Neural cell (in vitro differentiated cells): ENCODE measurements at regions not wholly inside any gene's neighbourhood (a gene's known extent, or its start where the extent isn't known, plus 50 kb on each side); places are given as distances from the start of the nearest gene placed in this dataset.

Experiments
- H2AFZ ChIP-seq: fragments of 200-600, 300-800 bp; sonication (generic), shearing (Covaris generic); 2 replicates; pipeline ENCODE4 v1.6.0; 2014; ENCODE audit warnings: low read depth, mild to moderate bottlenecking, antibody characterized with exemption, low read length, moderate library complexity
- H3F3A ChIP-seq: fragments of 200-600 bp; shearing (Covaris generic); 2 replicates; pipeline ENCODE4 v1.6.1; 2016; ENCODE audit warnings: mild to moderate bottlenecking, moderate library complexity, mixed read lengths, antibody characterized with exemption, low read length; ENCODE audit not compliant: insufficient read depth, poor library complexity, severe bottlenecking
- H3K27ac ChIP-seq: fragments of 200-600, 300-800 bp; sonication (generic), shearing (Covaris generic); 2 replicates; pipeline ENCODE4 v1.5.1; 2014; ENCODE audit warnings: mild to moderate bottlenecking, low read length, moderate library complexity
- H3K27me3 ChIP-seq: fragments of 300-800, 200-600 bp; sonication (generic), shearing (Covaris generic); 2 replicates; pipeline ENCODE4 v1.6.0; 2014; ENCODE audit warnings: mild to moderate bottlenecking, low read depth, low read length, moderate library complexity; ENCODE audit not compliant: insufficient read depth
- H3K36me3 ChIP-seq: fragments of 300-800, 200-600 bp; sonication (generic), shearing (Covaris generic); 2 replicates; pipeline ENCODE4 v1.5.1; 2014; ENCODE audit warnings: mild to moderate bottlenecking, antibody characterized with exemption, low read length, moderate library complexity; ENCODE audit not compliant: insufficient read depth
- H3K4me2 ChIP-seq: fragments of 300-800, 200-600 bp; sonication (generic), shearing (Covaris generic); 2 replicates; pipeline ENCODE4 v1.6.0; 2014; ENCODE audit warnings: mild to moderate bottlenecking, low read length
- H3K4me3 ChIP-seq: fragments of 300-800, 200-600 bp; sonication (generic), shearing (Covaris generic); 2 replicates; pipeline ENCODE4 v1.5.1; 2014; ENCODE audit warnings: mild to moderate bottlenecking, low read length, moderate library complexity
- H3K79me2 ChIP-seq: fragments of 200-600 bp; shearing (Covaris generic); replicated peaks from 2 replicates; pipeline ENCODE4 v1.6.0; 2014; ENCODE audit warnings: mild to moderate bottlenecking, low read length, moderate library complexity; ENCODE audit not compliant: insufficient read depth
- H3K9ac ChIP-seq: fragments of 300-800, 200-600 bp; sonication (generic), shearing (Covaris generic); 2 replicates; pipeline ENCODE4 v1.6.1; 2016; ENCODE audit warnings: mild to moderate bottlenecking, low read length, mixed read lengths
- H3K9me2 ChIP-seq: fragments of 200-600 bp; shearing (Covaris generic); 2 replicates; pipeline ENCODE4 v1.6.1; 2016; ENCODE audit warnings: mild to moderate bottlenecking, low read length, mixed read lengths; ENCODE audit not compliant: insufficient read depth
- H3K9me3 ChIP-seq: fragments of 200-600, 300-800 bp; sonication (generic), shearing (Covaris generic); 2 replicates; pipeline ENCODE4 v1.6.1; 2016; ENCODE audit warnings: mild to moderate bottlenecking, mixed run types, low read length, moderate library complexity, mixed read lengths
- H4K20me1 ChIP-seq: fragments of 200-600 bp; shearing (Covaris generic); 2 replicates; pipeline ENCODE4 v1.6.1; 2016; ENCODE audit warnings: mild to moderate bottlenecking, mixed run types; ENCODE audit not compliant: insufficient read depth
- EP300 ChIP-seq: fragments of 450-650 bp; conservative IDR thresholded peaks from 2 replicates; pipeline ENCODE4 v1.6.1; 2014; ENCODE audit warnings: antibody characterized with exemption, mild to moderate bottlenecking, moderate library complexity; ENCODE audit not compliant: poor library complexity, severe bottlenecking
- EZH2 ChIP-seq: fragments of 200-600, 300-800 bp; shearing (Covaris generic), sonication (generic); IDR thresholded peaks from 2 replicates; pipeline ENCODE4 v1.6.1; 2014; ENCODE audit warnings: antibody characterized with exemption, low read length, borderline replicate concordance, mild to moderate bottlenecking; ENCODE audit not compliant: insufficient read depth, poor library complexity, severe bottlenecking
- MXI1 ChIP-seq: fragments of 450-650 bp; conservative IDR thresholded peaks from 2 replicates; pipeline ENCODE4 v1.6.1; 2014; ENCODE audit warnings: antibody characterized with exemption, mild to moderate bottlenecking; ENCODE audit not compliant: poor library complexity, severe bottlenecking
- POLR2AphosphoS5 ChIP-seq: IDR thresholded peaks from 2 replicates; pipeline ENCODE4 v1.6.1; 2012
- RAD21 ChIP-seq: fragments of 450-650 bp; conservative IDR thresholded peaks from 2 replicates; pipeline ENCODE4 v1.6.1; 2014; ENCODE audit warnings: antibody characterized with exemption, mild to moderate bottlenecking, moderate library complexity
- REST ChIP-seq: IDR thresholded peaks from 2 replicates; pipeline ENCODE4 v1.6.1; 2012; ENCODE audit warnings: borderline replicate concordance
- SMC3 ChIP-seq: fragments of 450-650 bp; conservative IDR thresholded peaks from 2 replicates; pipeline ENCODE4 v1.6.1; 2014; ENCODE audit warnings: antibody characterized with exemption, mild to moderate bottlenecking, moderate library complexity; ENCODE audit not compliant: poor library complexity
- TAF1 ChIP-seq: IDR thresholded peaks from 2 replicates; pipeline ENCODE4 v1.6.1; 2012; ENCODE audit warnings: low read depth
- TF ChIP-seq, protein P1 (sequence below): fragments of 450-650 bp; IDR thresholded peaks from 2 replicates; pipeline ENCODE4 v1.5.1; 2014; ENCODE audit warnings: antibody characterized with exemption, mild to moderate bottlenecking, moderate library complexity; ENCODE audit not compliant: poor library complexity, severe bottlenecking

GRCh38 chr4:104382961-104383360 is 111.7 kb downstream of the CXXC4 start:
- no peak overlapping the region for H2AFZ ChIP-seq
- TF ChIP-seq RAD21, result no peak
- no peak for TF ChIP-seq POLR2AphosphoS5
- TF ChIP-seq TAF1, result no peak
- TF ChIP-seq SMC3, result no peak
- TF ChIP-seq, protein P1, sequence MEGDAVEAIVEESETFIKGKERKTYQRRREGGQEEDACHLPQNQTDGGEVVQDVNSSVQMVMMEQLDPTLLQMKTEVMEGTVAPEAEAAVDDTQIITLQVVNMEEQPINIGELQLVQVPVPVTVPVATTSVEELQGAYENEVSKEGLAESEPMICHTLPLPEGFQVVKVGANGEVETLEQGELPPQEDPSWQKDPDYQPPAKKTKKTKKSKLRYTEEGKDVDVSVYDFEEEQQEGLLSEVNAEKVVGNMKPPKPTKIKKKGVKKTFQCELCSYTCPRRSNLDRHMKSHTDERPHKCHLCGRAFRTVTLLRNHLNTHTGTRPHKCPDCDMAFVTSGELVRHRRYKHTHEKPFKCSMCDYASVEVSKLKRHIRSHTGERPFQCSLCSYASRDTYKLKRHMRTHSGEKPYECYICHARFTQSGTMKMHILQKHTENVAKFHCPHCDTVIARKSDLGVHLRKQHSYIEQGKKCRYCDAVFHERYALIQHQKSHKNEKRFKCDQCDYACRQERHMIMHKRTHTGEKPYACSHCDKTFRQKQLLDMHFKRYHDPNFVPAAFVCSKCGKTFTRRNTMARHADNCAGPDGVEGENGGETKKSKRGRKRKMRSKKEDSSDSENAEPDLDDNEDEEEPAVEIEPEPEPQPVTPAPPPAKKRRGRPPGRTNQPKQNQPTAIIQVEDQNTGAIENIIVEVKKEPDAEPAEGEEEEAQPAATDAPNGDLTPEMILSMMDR, result no peak
- TF ChIP-seq MXI1, result no peak
- TF ChIP-seq REST, result no peak
- no peak for TF ChIP-seq EP300
- TF ChIP-seq EZH2, result no peak
- H3K9me2 ChIP-seq, result no peaks in the 10 kb centered on the region
- H3K36me3 ChIP-seq, result no peaks in the 10 kb centered on the region
- H3K4me2 ChIP-seq, result no peak overlapping the region
- H3K9ac ChIP-seq, result no peak overlapping the region
- no peaks in the 10 kb centered on the region for H4K20me1 ChIP-seq
- no peaks in the 10 kb centered on the region for H3K27me3 ChIP-seq
- H3F3A ChIP-seq, result no peaks in the 10 kb centered on the region
- no peaks in the 10 kb centered on the region for H3K79me2 ChIP-seq
- no peaks in the 10 kb centered on the region for H3K9me3 ChIP-seq
- H3K27ac ChIP-seq, result no peak overlapping the region
- H3K4me3 ChIP-seq, result no peak overlapping the region

GRCh38 chr4:104381729-104382128 is 113.0 kb downstream of the CXXC4 start:
- no peak overlapping the region for H3K9ac ChIP-seq

More at GRCh38 chr4:104381729-104382128, 113.0 kb downstream of the CXXC4 start:
- Histone ChIP-seq H4K20me1 (no peaks in the 10 kb centered on the region), H3K4me2 (no peak overlapping the region), H2AFZ (no peak overlapping the region), H3K4me3 (no peak overlapping the region), H3K9me3 (no peaks in the 10 kb centered on the region), H3F3A (no peaks in the 10 kb centered on the region), H3K36me3 (no peaks in the 10 kb centered on the region), H3K27ac (no peak overlapping the region), H3K9me2 (no peaks in the 10 kb centered on the region), H3K79me2 (no peaks in the 10 kb centered on the region), H3K27me3 (no peaks in the 10 kb centered on the region)
- TF ChIP-seq EZH2 (no peak), REST (no peak), SMC3 (no peak), POLR2AphosphoS5 (no peak), TAF1 (no peak), EP300 (no peak), RAD21 (no peak), MXI1 (no peak)
- TF ChIP-seq, protein P1, result no peak
